Endothelial cell of umbilical vein (primary cell): ENCODE measurements at regions not wholly inside any gene's neighbourhood (a gene's known extent, or its start where the extent isn't known, plus 50 kb on each side); places are given as distances from the start of the nearest gene placed in this dataset.
"Not testable (repeated sequence)": the region's sequence is repeated elsewhere in the genome, so short reads cannot be mapped to it uniquely, and the experiment has no call there.

Source experiments
- BruUV-seq: library from RNA; stranded (reverse); fragments of 400-500 nt; replicated peaks from 2 replicates; lab custom pipeline; 2021; lab: Mats Ljungman, UMichigan
- CTCF ChIA-PET: fragments of 300-600, 350-600 bp; sonication (Branson Sonifier 250); formaldehyde crosslinking; loops from one replicate; lab custom pipeline; 2021; ENCODE audit warnings: antibody characterized with exemption, inconsistent platforms; lab: Charles Lee
- POLR2A ChIA-PET: fragments of 300-600, 350-600 bp; sonication (Branson Sonifier 250); formaldehyde crosslinking; loops from one replicate; lab custom pipeline; 2021; ENCODE audit warnings: antibody characterized with exemption, inconsistent platforms; lab: Charles Lee
- DNase-seq: peaks from one replicate; pipeline ENCODE4 v3.0.0-alpha.2; 2011; ENCODE audit warnings: low read depth, low spot score
- FAIRE-seq: peaks from 2 replicates; lab custom pipeline; 2011; peaks lifted over from hg19 to GRCh38; lab: Jason Lieb, UNC
- H2AFZ ChIP-seq: 2 replicates; pipeline ENCODE4 v1.6.0; 2012; ENCODE audit warnings: low read depth, low read length, control low read depth, inconsistent platforms
- H3K27ac ChIP-seq: 2 replicates; pipeline ENCODE4 v1.5.1; 2011; ENCODE audit warnings: low read depth, mild to moderate bottlenecking, control low read depth, low read length, moderate library complexity; ENCODE audit not compliant: insufficient read depth
- H3K27me3 ChIP-seq, 2 experiments: 2 replicates each; pipeline versions ENCODE4 v1.6.0 to v1.6.1; 2011; ENCODE audit warnings: low read length in 2 of 2, mixed read lengths in 1 of 2; ENCODE audit not compliant: control insufficient read depth in 2 of 2, insufficient read depth in 2 of 2
- H3K36me3 ChIP-seq, 2 experiments: 2 replicates in 1 of 2; 3 replicates in 1 of 2; pipeline ENCODE4 v1.5.1; 2011; ENCODE audit warnings: low read length in 2 of 2, mild to moderate bottlenecking in 1 of 2, moderate library complexity in 1 of 2; ENCODE audit not compliant: control insufficient read depth in 2 of 2, insufficient read depth in 2 of 2; ENCODE audit errors: extremely low read depth in 1 of 2
- H3K4me1 ChIP-seq: 3 replicates; pipeline ENCODE4 v1.5.1; 2011; ENCODE audit warnings: mild to moderate bottlenecking, low read length; ENCODE audit not compliant: control insufficient read depth, insufficient read depth; ENCODE audit errors: extremely low read depth
- H3K4me2 ChIP-seq: 2 replicates; pipeline ENCODE4 v1.6.1; 2011; ENCODE audit warnings: low read length, control low read depth, mixed read lengths; ENCODE audit not compliant: insufficient read depth
- H3K4me3 ChIP-seq, 3 experiments: fragments of 200-600 bp in 1 of 3; sonication (generic), shearing (Covaris generic) in 1 of 3; replicated peaks in 1 of 3; 2 replicates each; pipeline ENCODE4 v1.5.1; 2011 to 2016; ENCODE audit warnings: control low read depth in 3 of 3, low read length in 3 of 3, mild to moderate bottlenecking in 2 of 3, inconsistent platforms in 1 of 3, low read depth in 1 of 3, moderate library complexity in 1 of 3; ENCODE audit not compliant: insufficient read depth in 1 of 3
- H3K79me2 ChIP-seq: 2 replicates; pipeline ENCODE4 v1.6.0; 2012; ENCODE audit warnings: low read length, inconsistent platforms; ENCODE audit not compliant: control insufficient read depth, insufficient read depth
- H3K9ac ChIP-seq: replicated peaks from 2 replicates; pipeline ENCODE3; 2011; ENCODE audit warnings: low read length, control low read depth; ENCODE audit not compliant: insufficient read depth; ENCODE audit errors: extremely low read depth
- H3K9me1 ChIP-seq: replicated peaks from 3 replicates; pipeline ENCODE4 v1.6.0; 2011; ENCODE audit warnings: mild to moderate bottlenecking, low read length; ENCODE audit not compliant: control insufficient read depth, insufficient read depth; ENCODE audit errors: extremely low read depth
- H3K9me3 ChIP-seq: replicated peaks from 2 replicates; pipeline ENCODE4 v1.5.1; 2012; ENCODE audit warnings: low read length, inconsistent platforms; ENCODE audit not compliant: control insufficient read depth, insufficient read depth
- H4K20me1 ChIP-seq: replicated peaks from 2 replicates; pipeline ENCODE3; 2011; ENCODE audit warnings: mild to moderate bottlenecking, low read length; ENCODE audit not compliant: control insufficient read depth, insufficient read depth; ENCODE audit errors: extremely low read depth
- CTCF ChIP-seq, 2 donors: IDR thresholded peaks; 1 replicate in 1 of 2; 2 replicates in 1 of 2; pipeline ENCODE4 v1.5.1; 2011; ENCODE audit warnings: low read length in 2 of 2, mild to moderate bottlenecking in 2 of 2, moderate library complexity in 2 of 2, control low read depth in 1 of 2, inconsistent platforms in 1 of 2, low read depth in 1 of 2; ENCODE audit not compliant: insufficient read depth in 1 of 2; ENCODE audit errors: extremely low read depth in 1 of 2
- EZH2 ChIP-seq: IDR thresholded peaks from 2 replicates; pipeline ENCODE4 v1.6.1; 2012; ENCODE audit warnings: borderline replicate concordance, low read depth, mild to moderate bottlenecking, moderate library complexity, low read length, inconsistent platforms; ENCODE audit not compliant: severe bottlenecking
- FOS ChIP-seq: IDR thresholded peaks from 2 replicates; pipeline ENCODE4 v1.6.1; 2011; ENCODE audit warnings: mild to moderate bottlenecking, low read length, moderate library complexity, borderline replicate concordance; ENCODE audit not compliant: insufficient read depth
- dilution Hi-C: fragments of 300-500 bp; cut with MboI; formaldehyde crosslinking; loops from one replicate; pipeline ENCODE4 v1.15.0; 2019; ENCODE audit warnings: low sequenced_read_pairs; ENCODE audit not compliant: extremely low pct_ligation_motif_present
- intact Hi-C: fragments of 100-400 bp; cut with micrococcal nuclease; formaldehyde crosslinking; loops from one replicate; pipeline ENCODE4 v1.10.0; 2022
- TF ChIP-seq, protein P1 (sequence below): IDR thresholded peaks from 2 replicates; pipeline ENCODE4 v1.6.1; 2011; ENCODE audit not compliant: insufficient read depth, insufficient read length

- POLR2A ChIA-PET, result no interaction called here
Observed at GRCh38 chr18:11480692-11481091, 128.7 kb upstream of the SLC35G4 start.

GRCh38 chr18:11479031-11479430 is 130.4 kb upstream of the SLC35G4 start:
- H3K9me3 ChIP-seq, POLR2A ChIA-PET, H3K36me3 ChIP-seq, FAIRE-seq, H3K79me2 ChIP-seq, H3K4me2 ChIP-seq, H4K20me1 ChIP-seq, H3K27me3 ChIP-seq, H3K9me1 ChIP-seq, CTCF ChIA-PET, intact Hi-C loops, H3K9ac ChIP-seq, H3K4me3 ChIP-seq, BruUV-seq, H2AFZ ChIP-seq, DNase-seq, dilution Hi-C loops, H3K4me1 ChIP-seq, H3K27ac ChIP-seq: not testable (repeated sequence)

More at GRCh38 chr18:11480692-11481091, 128.7 kb upstream of the SLC35G4 start:
- peaks cover 0 to 10% of the 10 kb centered on the region in 2 experiments for H3K27me3 ChIP-seq
- H3K9ac ChIP-seq, result no peak overlapping the region
- H2AFZ ChIP-seq, result no peak overlapping the region
- no peaks in the 10 kb centered on the region for H4K20me1 ChIP-seq
- no peak overlapping the region for H3K4me3 ChIP-seq
- H3K79me2 ChIP-seq, result no peaks in the 10 kb centered on the region
- intact Hi-C loops, result no loop called here
- H3K9me3 ChIP-seq, result no peaks in the 10 kb centered on the region
- FAIRE-seq (no peak), DNase-seq (no peak)
- no TSS peak for BruUV-seq
- dilution Hi-C loops, result no loop called here
- no peak overlapping the region for H3K4me2 ChIP-seq
- no peaks in the 10 kb centered on the region for H3K36me3 ChIP-seq
- CTCF ChIA-PET, result no interaction called here
- TF ChIP-seq CTCF (IDR thresholded peaks at IDR 0.05; ENCODE audit: extremely low read depth in 1 of 2, insufficient read depth in 1 of 2, low read depth in 1 of 2, low read length in 2 of 2) (no peak), FOS (no peak), EZH2 (no peak)
- TF ChIP-seq, protein P1, sequence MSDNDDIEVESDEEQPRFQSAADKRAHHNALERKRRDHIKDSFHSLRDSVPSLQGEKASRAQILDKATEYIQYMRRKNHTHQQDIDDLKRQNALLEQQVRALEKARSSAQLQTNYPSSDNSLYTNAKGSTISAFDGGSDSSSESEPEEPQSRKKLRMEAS, result no peak
- no peaks in the 10 kb centered on the region for H3K4me1 ChIP-seq
- H3K9me1 ChIP-seq, result no peaks in the 10 kb centered on the region
- no peak overlapping the region for H3K27ac ChIP-seq
